ENCODE measurements at regions not wholly inside any gene's neighbourhood (a gene's known extent, or its start where the extent isn't known, plus 50 kb on each side); places are given as distances from the start of the nearest gene placed in this dataset.

DNA sequence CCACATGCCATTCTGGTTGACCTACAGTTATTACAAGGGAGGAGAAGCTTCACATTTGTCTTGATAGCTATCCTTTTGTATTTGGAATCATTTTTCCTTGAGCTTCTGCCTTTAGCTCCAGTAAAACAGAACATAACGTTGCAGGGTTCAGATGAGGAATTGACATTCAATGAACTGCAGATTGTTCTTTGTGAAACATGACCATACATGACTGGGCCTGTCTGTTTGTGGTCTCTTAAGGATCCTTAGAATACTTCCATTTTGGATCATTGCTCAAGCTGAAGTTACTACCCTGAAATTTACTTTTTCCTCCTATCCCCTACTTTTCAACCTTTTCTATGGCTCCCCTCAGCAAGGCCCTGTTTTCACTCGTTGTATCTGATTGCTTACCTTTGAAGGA lies 1281.7 kb upstream of the CELF4 start:
- TF ChIP-seq POLR2AphosphoS5 (IDR thresholded peaks at IDR 0.05): no peak
- TF ChIP-seq CTCF (IDR thresholded peaks at IDR 0.05 in 8 of 11, conservative IDR thresholded peaks at IDR 0.05 in 3 of 11): no peak
- no peak for TF ChIP-seq POLR2A (IDR thresholded peaks at IDR 0.05)
